ENCODE measurements at regions not wholly inside any gene's neighbourhood (a gene's known extent, or its start where the extent isn't known, plus 50 kb on each side); places are given as distances from the start of the nearest gene placed in this dataset.

DNA sequence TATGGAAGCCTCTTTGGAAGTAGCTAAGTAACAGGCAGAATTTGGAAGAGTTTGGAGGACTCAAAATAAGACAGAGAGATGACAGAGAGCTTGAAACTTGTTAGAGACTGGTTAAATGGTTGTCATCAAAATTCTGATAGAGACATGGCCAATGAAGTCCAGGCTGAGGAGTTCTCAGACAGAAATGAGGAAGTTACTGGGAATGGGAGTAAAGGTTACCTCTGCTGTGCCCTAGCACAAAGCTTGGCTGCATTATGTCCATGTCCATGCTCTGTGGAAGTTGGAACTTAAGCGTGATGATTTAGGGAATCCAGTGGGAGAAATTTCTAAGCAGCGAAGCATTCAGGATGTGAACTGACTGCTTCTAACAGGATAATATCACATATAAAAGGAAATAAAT, 146.2 kb upstream of the NDST4 start:
- TF ChIP-seq CTCF (IDR thresholded peaks at IDR 0.05) (no peak), POLR2A (IDR thresholded peaks at IDR 0.05) (no peak), POLR2AphosphoS5 (IDR thresholded peaks at IDR 0.05) (no peak)

Data from suprapubic skin (tissue), 4 donors.